SK-N-SH (cell line): ENCODE measurements at regions not wholly inside any gene's neighbourhood (a gene's known extent, or its start where the extent isn't known, plus 50 kb on each side); places are given as distances from the start of the nearest gene placed in this dataset.

Source experiments
- CTCF ChIA-PET: fragments of 300-600, 350-600 bp; formaldehyde crosslinking; extraction: SDS; loops from one replicate; lab custom pipeline; 2021; lab: Yijun Ruan, JAX
- POLR2A ChIA-PET: fragments of 350-600 bp; sonication (Branson Sonifier 250); formaldehyde crosslinking; extraction: SDS; loops from one replicate; lab custom pipeline; 2020; ENCODE audit warnings: antibody characterized with exemption, inconsistent platforms; lab: Yijun Ruan, JAX
- DNase-seq: peaks from one replicate; pipeline ENCODE4 v3.0.0; 2012
- H2AFZ ChIP-seq: fragments of 200-600 bp; sonication (generic); 2 replicates; pipeline ENCODE4 v1.8.1; 2016; ENCODE audit warnings: antibody characterized with exemption, mild to moderate bottlenecking, low read depth
- H3F3A ChIP-seq: fragments of 200-600 bp; sonication (generic); replicated peaks from 2 replicates; pipeline ENCODE3; 2016; ENCODE audit warnings: antibody characterized with exemption, mild to moderate bottlenecking; ENCODE audit not compliant: insufficient read depth
- H3K27ac ChIP-seq, 2 experiments: fragments of 200-500 bp in 1 of 2; fragments of 200-600 bp in 1 of 2; sonication (Bioruptor generic) in 1 of 2; sonication (generic), shearing (Covaris generic) in 1 of 2; 2 replicates each; pipeline versions ENCODE4 v1.5.1 to v1.6.1; 2014 to 2016; ENCODE audit warnings: low read depth in 2 of 2, inconsistent platforms in 1 of 2, low read length in 1 of 2, mild to moderate bottlenecking in 1 of 2, mixed read lengths in 1 of 2
- H3K27me3 ChIP-seq: fragments of 200-600 bp; sonication (generic), shearing (Covaris generic); 2 replicates; pipeline ENCODE4 v1.6.1; 2016; ENCODE audit warnings: mixed run types; ENCODE audit not compliant: insufficient read depth
- H3K36me3 ChIP-seq, 2 experiments: fragments of 200-500 bp in 1 of 2; fragments of 200-600 bp in 1 of 2; sonication (Bioruptor generic) in 1 of 2; sonication (generic) in 1 of 2; replicated peaks in 1 of 2; 2 replicates each; pipeline versions ENCODE3 to v1.5.1; 2014 to 2016; ENCODE audit warnings: low read length in 1 of 2, mild to moderate bottlenecking in 1 of 2; ENCODE audit not compliant: insufficient read depth in 2 of 2, control insufficient read depth in 1 of 2
- H3K4me1 ChIP-seq, 2 experiments: fragments of 200-500 bp in 1 of 2; fragments of 200-600 bp in 1 of 2; sonication (Bioruptor generic) in 1 of 2; sonication (generic), shearing (Covaris generic) in 1 of 2; 2 replicates each; pipeline versions ENCODE4 v1.5.1 to v1.6.1; 2014 to 2016; ENCODE audit warnings: low read depth in 1 of 2, low read length in 1 of 2, mixed run types in 1 of 2; ENCODE audit not compliant: insufficient read depth in 2 of 2, control insufficient read depth in 1 of 2
- H3K4me2 ChIP-seq: fragments of 200-600 bp; sonication (generic), shearing (Covaris generic); 2 replicates; pipeline ENCODE4 v1.6.1; 2017; ENCODE audit warnings: mixed run types
- H3K4me3 ChIP-seq, 2 experiments: fragments of 200-500 bp in 1 of 2; fragments of 200-600 bp in 1 of 2; sonication (Bioruptor generic) in 1 of 2; sonication (generic), shearing (Covaris generic) in 1 of 2; 2 replicates each; pipeline versions ENCODE4 v1.5.1 to v1.8.1; 2014 to 2016; ENCODE audit warnings: low read depth in 2 of 2, inconsistent platforms in 1 of 2, low read length in 1 of 2, mild to moderate bottlenecking in 1 of 2, mixed read lengths in 1 of 2, moderate library complexity in 1 of 2
- H3K79me2 ChIP-seq: fragments of 200-600 bp; sonication (generic); 2 replicates; pipeline ENCODE4 v1.8.1; 2017; ENCODE audit warnings: mild to moderate bottlenecking; ENCODE audit not compliant: insufficient read depth
- H3K9ac ChIP-seq: fragments of 200-600 bp; sonication (generic); 2 replicates; pipeline ENCODE4 v1.6.1; 2017; ENCODE audit warnings: mixed run types
- H3K9me2 ChIP-seq: fragments of 200-600 bp; sonication (generic); 2 replicates; pipeline ENCODE4 v1.6.1; 2017; ENCODE audit warnings: mixed run types
- H3K9me3 ChIP-seq: fragments of 200-600 bp; sonication (generic); 2 replicates; pipeline ENCODE4 v1.6.1; 2017; ENCODE audit warnings: mixed run types, mild to moderate bottlenecking, moderate library complexity
- H4K20me1 ChIP-seq: fragments of 200-600 bp; sonication (generic); 2 replicates; pipeline ENCODE4 v1.6.1; 2017; ENCODE audit warnings: mild to moderate bottlenecking, mixed run types; ENCODE audit not compliant: insufficient read depth
- ELF1 ChIP-seq: IDR thresholded peaks from 2 replicates; pipeline ENCODE4 v1.4.0; 2012
- EP300 ChIP-seq, 2 experiments: IDR thresholded peaks; 2 replicates each; pipeline versions ENCODE4 v1.4.0 to v1.6.1; 2012; ENCODE audit warnings: borderline replicate concordance in 1 of 2, low read depth in 1 of 2, low read length in 1 of 2
- EZH2phosphoT487 ChIP-seq: fragments of 200-600 bp; sonication (generic); IDR thresholded peaks from 2 replicates; pipeline ENCODE4 v1.6.1; 2017; ENCODE audit warnings: low read depth, mixed run types, mild to moderate bottlenecking, antibody characterized with exemption, moderate library complexity, borderline replicate concordance
- FOXJ3 ChIP-seq: sonication (generic); formaldehyde crosslinking; IDR thresholded peaks from 2 replicates; pipeline ENCODE4 v1.5.1; 2020; ENCODE audit warnings: mild to moderate bottlenecking, missing genetic modification reagents
- GATA2 ChIP-seq: sonication (generic); formaldehyde crosslinking; IDR thresholded peaks from 2 replicates; pipeline ENCODE4 v1.5.0; 2020; ENCODE audit warnings: mild to moderate bottlenecking, missing genetic modification reagents
- MEF2A ChIP-seq: IDR thresholded peaks from 2 replicates; pipeline ENCODE4 v1.4.0; 2012; ENCODE audit warnings: low read depth, borderline replicate concordance
- RFX5 ChIP-seq: IDR thresholded peaks from 2 replicates; pipeline ENCODE4 v1.6.1; 2012; ENCODE audit warnings: mild to moderate bottlenecking, improper control_type of control experiment, low read length
- SIN3A ChIP-seq: IDR thresholded peaks from 2 replicates; pipeline ENCODE4 v1.6.1; 2012; ENCODE audit warnings: low read depth, mild to moderate bottlenecking, low read length, moderate library complexity, borderline replicate concordance
- YY1 ChIP-seq: IDR thresholded peaks from 2 replicates; pipeline ENCODE4 v1.4.0; 2012; ENCODE audit warnings: low read depth, mild to moderate bottlenecking
- WGBS: methylation state at CpG from one replicate; pipeline ENCODE4 v1.1.6; 2017; ENCODE audit warnings: low lambda C conversion rate; 5-methylcytosine and 5-hydroxymethylcytosine counted together
- TF ChIP-seq, protein P1 (sequence below): fragments of 200-600 bp; sonication (generic); IDR thresholded peaks from 2 replicates; pipeline ENCODE4 v1.6.1; 2017; ENCODE audit warnings: antibody characterized with exemption, mild to moderate bottlenecking, moderate library complexity
- TF ChIP-seq, protein P2 (sequence below): IDR thresholded peaks from 2 replicates; pipeline ENCODE4 v1.4.0; 2012; ENCODE audit warnings: low read depth, borderline replicate concordance
- TF ChIP-seq, protein P3 (sequence below): fragments of 150-350 bp; IDR thresholded peaks from 2 replicates; pipeline ENCODE4 v1.6.1; 2016; ENCODE audit warnings: mild to moderate bottlenecking, low read depth, low read length

DNA sequence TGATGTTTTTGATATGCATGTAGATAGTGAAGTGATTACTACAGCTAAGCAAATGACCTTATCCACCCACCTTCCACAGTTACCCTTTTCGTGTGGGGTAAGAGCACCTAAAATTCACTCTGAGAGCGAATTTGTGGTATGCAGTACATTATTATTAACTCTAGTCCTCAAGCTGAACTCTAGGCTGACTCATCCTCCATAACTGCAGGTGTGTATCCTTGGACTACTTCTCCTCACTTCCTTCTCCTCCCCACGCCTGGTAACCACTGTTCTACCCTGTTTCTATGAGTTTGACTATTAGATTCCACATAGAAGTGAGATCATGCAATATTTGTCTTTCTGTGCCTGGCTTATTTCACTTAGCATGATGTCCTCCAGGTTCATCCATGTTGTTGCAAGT, 484.6 kb downstream of the GATA3 start:
- no peaks in the 10 kb centered on the region for H3K79me2 ChIP-seq
- H3K4me1 ChIP-seq = peaks cover 0 to 8% of the 10 kb centered on the region in 2 experiments; a peak in 2 of 4 replicates
- no peak overlapping the region for H3K27ac ChIP-seq
- CTCF ChIA-PET = no interaction called here
- H4K20me1 ChIP-seq = no peaks in the 10 kb centered on the region
- POLR2A ChIA-PET = no interaction called here
- H2AFZ ChIP-seq = no peak overlapping the region
- TF ChIP-seq ELF1 = no peak
- TF ChIP-seq MEF2A = no peak
- TF ChIP-seq, protein P1, sequence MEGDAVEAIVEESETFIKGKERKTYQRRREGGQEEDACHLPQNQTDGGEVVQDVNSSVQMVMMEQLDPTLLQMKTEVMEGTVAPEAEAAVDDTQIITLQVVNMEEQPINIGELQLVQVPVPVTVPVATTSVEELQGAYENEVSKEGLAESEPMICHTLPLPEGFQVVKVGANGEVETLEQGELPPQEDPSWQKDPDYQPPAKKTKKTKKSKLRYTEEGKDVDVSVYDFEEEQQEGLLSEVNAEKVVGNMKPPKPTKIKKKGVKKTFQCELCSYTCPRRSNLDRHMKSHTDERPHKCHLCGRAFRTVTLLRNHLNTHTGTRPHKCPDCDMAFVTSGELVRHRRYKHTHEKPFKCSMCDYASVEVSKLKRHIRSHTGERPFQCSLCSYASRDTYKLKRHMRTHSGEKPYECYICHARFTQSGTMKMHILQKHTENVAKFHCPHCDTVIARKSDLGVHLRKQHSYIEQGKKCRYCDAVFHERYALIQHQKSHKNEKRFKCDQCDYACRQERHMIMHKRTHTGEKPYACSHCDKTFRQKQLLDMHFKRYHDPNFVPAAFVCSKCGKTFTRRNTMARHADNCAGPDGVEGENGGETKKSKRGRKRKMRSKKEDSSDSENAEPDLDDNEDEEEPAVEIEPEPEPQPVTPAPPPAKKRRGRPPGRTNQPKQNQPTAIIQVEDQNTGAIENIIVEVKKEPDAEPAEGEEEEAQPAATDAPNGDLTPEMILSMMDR = no peak
- TF ChIP-seq FOXJ3 (CRISPR knock-in tag) = no peak
- TF ChIP-seq, protein P2, sequence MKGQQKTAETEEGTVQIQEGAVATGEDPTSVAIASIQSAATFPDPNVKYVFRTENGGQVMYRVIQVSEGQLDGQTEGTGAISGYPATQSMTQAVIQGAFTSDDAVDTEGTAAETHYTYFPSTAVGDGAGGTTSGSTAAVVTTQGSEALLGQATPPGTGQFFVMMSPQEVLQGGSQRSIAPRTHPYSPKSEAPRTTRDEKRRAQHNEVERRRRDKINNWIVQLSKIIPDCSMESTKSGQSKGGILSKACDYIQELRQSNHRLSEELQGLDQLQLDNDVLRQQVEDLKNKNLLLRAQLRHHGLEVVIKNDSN = no peak
- TF ChIP-seq RFX5 = no peak
- TF ChIP-seq, protein P3, sequence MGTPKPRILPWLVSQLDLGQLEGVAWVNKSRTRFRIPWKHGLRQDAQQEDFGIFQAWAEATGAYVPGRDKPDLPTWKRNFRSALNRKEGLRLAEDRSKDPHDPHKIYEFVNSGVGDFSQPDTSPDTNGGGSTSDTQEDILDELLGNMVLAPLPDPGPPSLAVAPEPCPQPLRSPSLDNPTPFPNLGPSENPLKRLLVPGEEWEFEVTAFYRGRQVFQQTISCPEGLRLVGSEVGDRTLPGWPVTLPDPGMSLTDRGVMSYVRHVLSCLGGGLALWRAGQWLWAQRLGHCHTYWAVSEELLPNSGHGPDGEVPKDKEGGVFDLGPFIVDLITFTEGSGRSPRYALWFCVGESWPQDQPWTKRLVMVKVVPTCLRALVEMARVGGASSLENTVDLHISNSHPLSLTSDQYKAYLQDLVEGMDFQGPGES = no peak
- no peak for TF ChIP-seq EZH2phosphoT487
- TF ChIP-seq SIN3A = no peak
- no peak for TF ChIP-seq EP300 (IDR thresholded peaks at IDR 0.05; ENCODE audit: borderline replicate concordance in 1 of 2, low read depth in 1 of 2, low read length in 1 of 2)
- no peak for TF ChIP-seq YY1
- H3K4me2 ChIP-seq = no peak overlapping the region
- no peak overlapping the region for H3K9ac ChIP-seq
- 15% methylated on average over 3 of the region's 3 CpGs for WGBS
- no peak for DNase-seq
- H3K9me2 ChIP-seq = no peaks in the 10 kb centered on the region
- H3K36me3 ChIP-seq = no peaks in the 10 kb centered on the region
- H3K4me3 ChIP-seq = no peak overlapping the region
- no peaks in the 10 kb centered on the region for H3K9me3 ChIP-seq
- no peaks in the 10 kb centered on the region for H3F3A ChIP-seq
- H3K27me3 ChIP-seq = no peaks in the 10 kb centered on the region

DNA sequence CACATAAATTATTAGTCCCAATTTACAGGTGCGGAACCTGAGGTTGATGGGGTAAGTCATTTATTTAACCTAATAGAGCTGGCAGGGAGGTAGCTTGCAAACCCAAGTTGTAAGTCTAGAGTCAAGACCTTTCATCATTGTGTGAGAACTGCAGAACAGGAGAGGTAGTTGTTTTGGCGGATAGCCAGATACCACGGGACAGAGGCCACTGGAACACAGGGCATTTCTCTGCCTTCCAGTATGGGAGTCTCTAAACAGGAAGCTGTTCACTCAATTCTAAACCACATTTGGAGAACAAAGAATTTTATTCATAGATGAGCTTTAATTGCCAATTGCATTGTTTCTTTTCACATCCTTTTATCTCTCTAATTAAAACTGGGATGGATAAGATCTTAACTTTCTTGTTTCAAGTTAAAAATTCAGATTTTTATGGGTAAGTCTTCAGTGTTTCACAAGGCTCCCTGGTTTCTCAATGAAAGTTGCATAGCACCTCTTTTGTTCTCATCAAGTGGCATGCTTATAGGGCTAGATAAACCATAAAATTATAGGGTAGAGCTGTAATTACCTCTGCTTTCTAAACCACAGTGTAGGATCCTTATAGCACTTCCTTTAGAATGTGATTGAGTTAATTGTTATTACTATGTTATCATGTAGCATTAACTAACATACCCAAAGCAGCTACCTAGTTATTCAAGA, 489.0 kb downstream of the GATA3 start:
- no peaks in the 10 kb centered on the region for H4K20me1 ChIP-seq
- no peak for DNase-seq
- 33% methylated on average over 3 of the region's 3 CpGs for WGBS
- no peaks in the 10 kb centered on the region for H3K79me2 ChIP-seq
- POLR2A ChIA-PET = no interaction called here
- no peak overlapping the region for H3K9ac ChIP-seq
- no peaks in the 10 kb centered on the region for H3K36me3 ChIP-seq
- no peak overlapping the region for H3K27ac ChIP-seq
- no peak overlapping the region for H3K4me3 ChIP-seq
- no peak overlapping the region for H2AFZ ChIP-seq
- no peaks in the 10 kb centered on the region for H3K9me3 ChIP-seq
- H3K4me1 ChIP-seq = no peaks in the 10 kb centered on the region
- no peaks in the 10 kb centered on the region for H3K9me2 ChIP-seq
- TF ChIP-seq GATA2 (CRISPR knock-in tag) = no peak
- CTCF ChIA-PET = no interaction called here
- no peaks in the 10 kb centered on the region for H3F3A ChIP-seq
- H3K27me3 ChIP-seq = no peaks in the 10 kb centered on the region
- H3K4me2 ChIP-seq = no peak overlapping the region
